GOT3 (cell line): ENCODE measurements at regions not wholly inside any gene's neighbourhood (a gene's known extent, or its start where the extent isn't known, plus 50 kb on each side); places are given as distances from the start of the nearest gene placed in this dataset.

Experiments
- DNase-seq: peaks from one replicate; lab custom pipeline; 2025; ENCODE audit warnings: mixed read lengths; lab: John Stamatoyannopoulos, UW

DNA sequence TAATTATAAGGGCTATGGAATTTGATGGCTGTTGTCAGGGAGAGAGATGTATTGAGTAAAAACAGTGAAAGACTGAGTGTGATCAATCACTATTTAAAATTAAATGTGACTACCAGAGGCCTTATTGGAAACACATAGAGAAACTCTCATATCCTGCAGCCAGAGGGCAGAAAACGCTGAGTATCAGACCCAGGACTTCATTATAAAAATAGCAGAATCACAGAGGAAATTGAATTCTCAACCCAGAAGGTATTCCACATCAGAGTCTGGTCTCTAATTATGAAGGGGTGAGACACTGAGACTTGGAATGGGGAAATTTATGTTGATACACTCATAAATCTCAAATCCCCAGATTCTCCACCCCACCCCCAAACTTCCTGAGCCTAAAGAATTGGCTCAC is 69.5 kb upstream of the IL6 start:
- no peak for DNase-seq

- DNase-seq = no peak
These were observed 71.2 kb upstream of the IL6 start for GRCh38 chr7:22655781-22656180.

- DNase-seq = no peak
These were observed 72.2 kb upstream of the IL6 start for GRCh38 chr7:22654831-22655230.

DNA sequence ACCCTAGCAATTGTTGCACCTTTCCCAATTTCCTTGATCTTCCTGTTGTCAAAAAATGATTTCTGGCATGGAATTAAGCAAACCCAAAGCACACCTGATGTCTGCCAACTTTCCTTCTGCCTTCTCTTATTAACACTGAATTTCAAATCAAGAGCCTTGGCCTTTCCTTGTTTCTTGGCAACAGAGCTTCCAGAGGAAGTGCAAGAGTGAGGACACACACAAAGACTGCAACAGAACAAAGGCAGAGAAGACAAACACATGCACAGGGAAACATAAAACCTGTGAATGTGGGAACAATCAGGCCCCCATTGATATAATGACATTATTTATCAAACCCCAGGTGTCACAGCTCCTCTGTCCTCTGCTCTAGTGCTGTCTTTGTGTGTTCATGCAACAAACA is 73.0 kb upstream of the IL6 start:
- DNase-seq = no peak

- no peak for DNase-seq
These were observed 75.3 kb upstream of the IL6 start for GRCh38 chr7:22651534-22652243.

DNA sequence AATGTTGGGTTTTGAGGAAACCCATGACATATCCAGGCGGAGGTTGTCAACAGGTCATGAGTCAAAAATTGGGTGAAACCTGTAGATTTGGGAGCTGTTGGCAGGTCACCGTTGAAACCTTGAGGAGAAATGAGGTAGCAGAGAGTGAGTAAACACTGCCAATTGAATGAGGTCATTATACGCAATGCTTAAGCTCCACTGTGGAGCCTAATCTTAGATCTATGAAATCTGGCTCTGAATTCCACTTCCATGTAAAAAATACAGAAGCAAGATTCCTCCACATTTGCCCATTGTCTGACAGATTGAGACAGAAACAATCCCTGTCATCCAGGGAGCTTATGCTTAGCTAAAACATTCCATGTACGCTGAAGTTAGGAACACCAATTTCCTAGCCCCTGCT is 76.0 kb upstream of the IL6 start:
- no peak for DNase-seq

GRCh38 chr7:22649686-22650085 is 77.3 kb upstream of the IL6 start:
- no peak for DNase-seq

DNA sequence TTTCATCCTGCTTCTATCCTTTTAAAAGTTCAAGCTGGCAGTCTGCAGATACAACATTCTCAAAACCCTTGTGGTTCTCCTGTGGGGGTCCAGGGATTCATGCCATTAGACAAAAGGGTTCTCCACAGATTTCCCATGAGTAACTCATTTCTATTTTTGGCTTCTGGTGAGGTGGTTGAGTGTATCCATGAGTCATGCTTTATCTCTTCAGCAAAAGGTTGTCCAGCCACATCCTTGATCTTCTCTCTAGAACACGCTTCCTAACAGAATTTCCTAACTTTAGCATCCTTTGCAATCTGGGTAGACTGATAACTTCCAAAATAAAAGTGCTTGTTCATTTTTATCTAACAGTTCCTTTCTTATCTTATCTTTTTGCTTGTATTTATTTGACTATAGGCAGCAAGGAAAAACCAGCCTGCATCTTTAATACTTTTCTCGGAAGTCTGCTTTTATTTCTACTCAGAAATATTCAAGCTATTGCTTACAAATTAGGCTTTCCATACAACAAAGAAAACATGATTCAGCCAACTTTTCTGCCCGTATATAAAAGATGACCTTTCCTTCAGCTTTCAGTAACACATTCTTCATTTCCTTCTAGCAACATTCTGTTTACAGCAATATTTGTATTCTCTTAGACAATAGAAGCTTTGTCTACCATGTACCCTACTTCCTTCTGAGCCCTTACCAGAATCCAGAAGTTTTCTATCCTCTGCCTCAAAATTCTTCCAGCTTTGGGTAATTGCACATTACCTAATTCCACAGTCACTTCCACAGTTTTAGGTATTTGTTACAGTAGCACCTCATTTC is 79.3 kb upstream of the IL6 start:
- DNase-seq = no peak

GRCh38 chr7:22645418-22646181 is 81.4 kb upstream of the IL6 start:
- no peak for DNase-seq

GRCh38 chr7:22642454-22642853 is 84.5 kb upstream of the IL6 start:
- no peak for DNase-seq

DNA sequence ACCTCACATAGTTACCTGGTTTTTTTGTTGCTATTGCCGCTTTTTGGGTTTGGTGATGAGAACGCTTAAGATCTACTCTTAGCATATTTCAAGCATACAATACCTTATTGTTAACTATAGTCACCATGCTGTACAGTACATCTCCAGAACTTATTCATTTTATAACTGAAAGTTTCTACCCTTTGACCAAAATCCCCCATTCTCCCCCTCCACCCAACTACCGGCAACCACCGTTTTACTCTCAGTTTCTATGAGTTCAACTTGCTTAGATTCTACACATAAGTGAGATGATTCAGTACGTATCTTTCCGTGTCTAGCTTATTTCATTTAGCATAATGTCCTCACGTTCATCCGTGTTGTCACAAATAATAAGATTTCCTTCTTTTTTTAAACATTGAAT is 86.7 kb upstream of the IL6 start:
- no peak for DNase-seq

GRCh38 chr7:22639396-22639795 is 87.6 kb upstream of the IL6 start:
- no peak for DNase-seq

DNA sequence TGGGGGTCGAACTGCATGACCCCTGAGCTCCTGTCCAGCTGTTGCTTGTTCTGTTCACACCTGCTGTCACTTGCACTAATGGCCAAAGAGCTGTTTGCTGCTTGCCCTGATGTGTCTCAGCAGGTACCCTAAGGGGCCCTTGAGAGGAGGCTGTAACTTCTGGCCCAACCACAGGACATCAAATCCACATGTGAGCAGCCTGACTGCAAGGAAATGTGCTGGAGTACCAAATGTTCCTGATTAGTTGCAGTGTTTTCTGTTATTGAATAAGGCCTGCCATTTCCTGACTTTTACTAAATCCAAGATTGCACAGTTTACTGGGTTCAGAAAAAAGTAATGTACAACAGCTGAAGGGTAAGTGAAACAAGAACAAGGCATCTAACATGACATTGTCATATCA is 91.7 kb upstream of the IL6 start:
- no peak for DNase-seq

DNA sequence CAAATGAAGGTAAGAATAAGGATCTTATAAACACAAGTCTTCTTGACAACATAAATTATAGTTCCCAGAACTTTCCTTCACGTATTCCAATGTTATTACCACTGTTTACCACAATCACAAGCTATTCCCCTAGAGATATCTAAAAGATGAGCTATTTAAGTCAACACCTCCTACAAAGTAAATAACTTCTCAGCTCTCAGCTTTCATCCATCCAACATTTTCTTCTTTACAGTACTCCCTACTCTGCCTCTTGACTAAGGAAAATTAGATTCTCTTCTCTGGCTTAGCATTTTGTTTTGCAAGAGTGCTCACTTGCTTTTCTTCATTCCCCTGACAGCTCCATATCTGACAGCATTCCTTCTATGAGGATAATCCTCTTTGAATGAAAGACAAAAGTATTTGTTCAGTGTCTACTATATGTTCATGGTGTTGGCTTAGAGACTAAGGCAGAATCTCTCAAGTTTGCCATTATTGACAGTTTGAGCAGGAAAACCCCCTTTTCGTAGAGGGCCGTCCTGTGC is 93.0 kb upstream of the IL6 start:
- DNase-seq = no peak

DNA sequence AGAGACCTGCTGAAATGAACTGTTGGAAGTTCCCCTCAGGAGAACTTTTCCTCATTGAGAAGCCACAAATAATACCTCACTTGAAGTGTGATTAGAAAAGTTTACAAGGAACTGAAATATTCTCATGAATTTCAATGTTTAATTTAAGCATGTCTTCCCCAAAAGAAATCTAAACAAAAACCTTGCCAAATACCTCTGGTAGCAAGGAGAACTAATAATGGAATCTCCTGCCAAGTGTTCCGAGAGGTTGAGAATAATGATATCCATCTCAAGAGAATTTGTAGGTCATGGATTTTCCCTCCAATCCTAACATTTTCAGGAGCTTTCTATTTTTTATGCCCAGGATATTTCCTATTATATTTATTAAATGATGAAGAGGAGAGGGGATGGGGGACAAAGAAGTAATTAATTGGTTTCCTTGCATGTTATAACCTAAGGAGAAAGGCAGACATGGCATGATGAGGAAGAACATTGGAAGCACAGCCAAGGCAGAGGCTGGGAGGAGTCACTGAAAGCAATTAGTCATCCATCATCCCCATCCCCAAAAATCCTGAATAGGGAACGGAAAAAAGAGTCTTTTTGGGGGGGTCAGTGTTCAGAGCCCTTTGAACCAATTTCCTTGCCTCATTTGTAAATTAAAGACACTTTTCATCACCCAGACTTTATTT is 93.6 kb upstream of the IL6 start:
- no peak for DNase-seq

GRCh38 chr7:22632674-22633073 is 94.3 kb upstream of the IL6 start:
- no peak for DNase-seq

- no peak for DNase-seq
These were observed 95.3 kb upstream of the IL6 start for GRCh38 chr7:22631730-22632129.

DNA sequence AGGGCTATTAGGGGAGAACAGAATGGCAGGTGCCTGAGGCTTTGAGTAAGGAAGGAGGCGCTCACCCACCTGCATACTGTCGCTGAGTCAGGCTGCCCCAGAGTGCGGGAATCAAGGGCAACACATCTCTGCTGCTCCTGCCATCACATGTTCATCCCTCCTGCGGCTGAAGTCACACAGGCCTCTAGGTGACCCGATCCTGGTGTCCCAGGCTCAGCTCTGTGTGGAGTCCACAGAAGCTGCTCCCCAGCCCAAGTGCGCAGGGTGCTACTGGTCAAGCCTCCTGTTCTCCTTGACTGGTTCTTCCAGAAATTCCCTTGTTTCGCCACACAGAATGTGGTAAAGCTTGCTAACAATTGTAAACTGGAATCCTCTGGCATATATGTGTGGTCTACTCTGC is 96.9 kb upstream of the IL6 start:
- no peak for DNase-seq

DNA sequence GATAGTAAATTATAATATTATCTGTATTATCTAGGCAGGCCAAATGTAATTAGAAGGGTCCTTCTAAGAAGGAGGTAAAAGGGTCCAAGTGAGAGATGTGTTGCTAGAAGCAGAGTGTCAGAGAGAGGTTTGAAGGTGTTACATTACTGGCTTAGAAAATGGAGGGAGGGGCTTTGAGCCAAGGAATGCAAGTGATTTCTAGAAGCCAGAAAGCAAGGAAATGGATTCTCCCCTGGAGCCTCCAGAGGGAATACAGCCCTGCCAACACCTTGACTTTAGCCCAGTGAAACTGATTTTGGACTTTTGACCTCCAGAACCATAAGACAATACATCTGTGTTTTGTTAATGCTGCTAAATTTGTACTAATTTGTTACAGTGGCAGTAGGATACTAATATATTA is 97.9 kb upstream of the IL6 start:
- no peak for DNase-seq

GRCh38 chr7:22628112-22628511 is 98.9 kb upstream of the IL6 start:
- no peak for DNase-seq

- no peak for DNase-seq
These were observed 99.9 kb upstream of the IL6 start for GRCh38 chr7:22627136-22627535.

DNA sequence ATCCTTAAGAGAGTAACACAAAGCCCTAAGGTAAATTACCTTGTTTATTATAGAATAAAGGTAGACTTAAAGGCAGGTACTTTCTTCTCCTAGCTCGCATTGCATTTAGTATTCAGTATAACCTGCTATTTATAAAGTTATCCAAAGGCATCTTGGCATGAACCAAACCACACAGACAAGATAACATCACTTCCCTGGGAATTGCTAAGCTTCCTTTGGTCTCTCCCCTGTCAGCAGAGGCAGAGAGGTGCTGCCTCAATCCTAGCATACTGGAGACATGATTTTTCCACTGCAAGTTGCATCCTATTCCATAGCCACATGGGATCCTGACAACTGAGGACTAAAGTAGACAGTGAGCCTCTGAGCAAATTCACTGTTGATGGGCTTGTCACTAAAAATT is 101.7 kb upstream of the IL6 start:
- DNase-seq = no peak
